HG03196 (cell line): ENCODE measurements at regions not wholly inside any gene's neighbourhood (a gene's known extent, or its start where the extent isn't known, plus 50 kb on each side); places are given as distances from the start of the nearest gene placed in this dataset.

ENCODE experiments used
- ATAC-seq: cut with Tn5 transposase; IDR thresholded peaks from one replicate; pipeline ENCODE4 v1.9.1; 2021; ENCODE audit not compliant: unreplicated experiment

DNA sequence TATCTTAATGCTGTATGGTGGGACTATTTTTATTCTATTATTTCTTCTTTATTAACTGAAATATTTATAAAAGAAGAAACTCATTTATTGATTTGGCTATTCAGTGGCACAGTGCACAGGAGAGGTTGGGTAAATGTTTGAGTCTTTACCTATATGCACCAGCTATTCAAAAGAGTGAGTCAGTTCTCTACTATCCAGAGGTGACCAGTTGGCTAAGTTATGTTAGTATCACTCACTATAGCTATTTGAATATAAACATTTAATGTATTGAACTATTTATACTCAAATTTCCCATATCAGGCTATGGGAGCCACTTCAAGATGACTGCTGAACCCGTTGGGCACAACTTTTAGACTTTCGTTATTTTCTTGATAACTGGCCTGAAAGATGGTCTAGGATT is 106.1 kb upstream of the VEGFC start:
- no peak for ATAC-seq

DNA sequence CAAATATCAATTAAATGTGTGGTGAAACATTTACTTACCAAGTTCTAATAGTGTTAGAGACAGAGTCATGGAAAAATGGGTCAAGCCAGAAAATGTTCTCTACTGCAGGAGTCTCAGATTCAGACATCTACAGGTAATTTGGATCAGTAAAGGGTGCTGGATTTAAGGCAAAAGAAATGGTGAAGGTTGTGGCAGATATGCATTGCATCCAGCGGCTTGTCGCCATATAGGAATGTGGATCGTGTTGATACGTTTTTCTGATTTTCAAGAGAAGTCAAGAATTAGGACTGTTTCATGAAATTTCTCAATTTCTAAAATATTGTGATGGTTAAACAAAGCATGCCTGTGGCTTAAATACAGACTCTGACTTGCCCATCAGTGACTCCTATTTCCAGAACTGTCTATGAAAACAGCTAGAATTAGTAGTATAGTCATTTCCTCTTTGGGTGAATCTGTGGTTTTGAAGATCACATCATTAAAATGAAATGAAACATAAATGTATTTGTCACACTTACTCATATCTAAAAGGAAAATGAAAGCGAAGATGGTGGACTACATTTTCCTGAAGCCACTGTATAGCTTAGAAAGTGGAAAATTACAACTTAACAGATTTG is 110.1 kb upstream of the VEGFC start:
- ATAC-seq, result peak; percentile 98

DNA sequence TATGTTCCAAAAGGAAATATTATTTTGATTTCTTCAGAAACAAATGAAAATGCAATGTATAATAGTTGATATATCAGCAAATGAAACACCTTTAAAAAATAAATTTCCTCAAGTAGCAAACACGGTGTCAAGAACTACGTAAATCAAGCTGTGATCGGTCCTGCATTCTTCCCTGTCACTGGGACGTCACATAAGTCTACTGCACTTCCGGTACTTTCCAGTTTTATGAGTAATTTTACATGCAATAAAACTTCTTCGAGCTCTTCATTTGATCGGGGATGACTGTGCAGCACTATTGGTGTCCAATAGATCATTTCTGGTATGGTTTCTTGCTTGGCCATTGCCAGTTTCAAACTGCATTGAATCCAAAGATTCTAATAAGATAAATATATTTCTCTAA is 114.0 kb upstream of the VEGFC start:
- no peak for ATAC-seq

DNA sequence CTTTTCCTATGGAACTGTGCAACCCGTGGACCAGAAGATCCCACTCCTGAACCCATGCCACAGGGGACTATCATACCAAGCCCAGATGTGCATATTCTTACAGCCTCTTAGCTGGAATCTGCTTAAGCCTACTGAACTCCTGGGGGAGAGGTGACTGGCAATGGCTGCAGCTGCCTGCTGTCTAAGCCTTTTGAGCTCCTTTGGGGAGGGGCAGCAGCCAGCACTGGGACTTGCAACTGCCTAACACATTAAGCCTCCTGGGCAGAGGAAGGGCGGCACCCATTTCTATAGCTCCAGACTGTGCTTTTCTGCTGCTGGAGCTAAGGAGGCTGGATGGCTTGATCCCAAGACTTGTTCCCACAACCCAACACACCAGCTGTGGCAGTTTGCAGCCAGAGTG is 117.9 kb upstream of the VEGFC start:
- ATAC-seq, result no peak

DNA sequence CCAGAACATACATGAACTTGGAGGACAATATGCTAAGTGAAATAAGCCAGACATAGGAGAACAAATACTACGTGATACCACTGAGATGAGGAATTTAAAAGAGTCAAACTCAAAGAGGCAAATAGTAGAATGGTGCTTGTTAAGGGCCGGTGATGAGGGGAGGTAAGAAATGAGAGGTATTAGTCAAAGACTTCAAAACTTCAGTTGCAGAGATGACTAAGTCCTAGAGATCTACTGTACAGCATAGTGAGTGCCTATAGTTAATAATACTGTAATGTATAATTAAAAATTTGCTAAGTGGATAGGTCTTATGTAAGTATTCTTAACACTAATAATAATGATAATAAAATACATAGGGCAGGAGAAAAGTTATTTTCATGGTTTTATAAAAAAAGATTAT is 126.9 kb upstream of the VEGFC start:
- no peak for ATAC-seq

DNA sequence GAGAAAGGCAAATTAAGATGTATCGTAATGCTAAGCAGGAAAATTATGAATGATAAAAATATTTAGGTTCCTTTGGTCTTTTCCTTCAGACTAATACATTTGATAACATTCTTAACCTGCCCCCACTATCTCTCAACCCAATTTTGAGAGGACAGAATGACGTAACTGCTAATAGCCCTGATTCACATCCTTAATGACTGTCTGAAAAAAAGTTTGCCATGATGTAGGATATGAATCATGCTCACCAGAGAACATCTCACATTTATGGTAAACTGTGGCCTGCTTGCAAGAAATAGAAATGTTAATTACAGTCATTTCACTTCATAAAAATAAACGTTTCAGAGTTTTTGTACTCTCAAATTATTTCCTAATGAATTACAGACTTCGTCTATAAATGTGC is 128.0 kb upstream of the VEGFC start:
- ATAC-seq, result no peak

DNA sequence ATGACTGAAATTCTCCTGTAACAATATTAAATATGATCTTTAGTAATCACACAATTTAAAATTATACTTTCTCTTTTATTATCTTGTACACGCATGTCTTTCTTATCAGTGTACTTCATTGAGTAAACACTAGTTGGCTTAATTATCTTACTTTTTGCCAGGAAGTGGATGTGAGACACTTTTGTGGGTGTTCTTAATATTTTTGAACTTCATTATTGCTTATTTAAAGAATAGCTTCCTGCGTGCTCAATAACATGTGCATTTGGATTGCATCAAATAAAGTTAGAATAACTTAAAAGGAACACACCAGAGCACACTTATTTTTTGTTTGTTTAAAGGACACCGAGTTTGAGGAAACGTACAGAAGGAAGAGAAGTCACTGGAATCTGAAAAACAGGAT is 128.5 kb upstream of the VEGFC start:
- no peak for ATAC-seq

DNA sequence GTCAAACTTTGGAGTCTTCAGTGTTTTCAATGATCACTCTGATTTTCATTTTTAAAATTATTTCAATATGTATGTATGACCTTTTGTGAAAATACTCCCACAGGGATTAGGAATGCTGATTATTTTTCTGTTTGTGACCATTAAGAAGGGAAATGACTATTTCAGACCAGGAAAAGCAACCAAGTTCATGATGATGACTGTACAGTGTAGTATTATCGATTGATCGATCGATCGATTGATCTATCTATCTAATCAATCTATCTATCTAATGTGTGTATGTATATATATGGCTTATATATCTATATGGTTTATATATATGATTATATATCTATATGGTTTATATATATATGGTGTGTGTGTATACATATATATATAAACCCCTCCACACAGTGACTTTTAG is 131.5 kb upstream of the VEGFC start:
- no peak for ATAC-seq

DNA sequence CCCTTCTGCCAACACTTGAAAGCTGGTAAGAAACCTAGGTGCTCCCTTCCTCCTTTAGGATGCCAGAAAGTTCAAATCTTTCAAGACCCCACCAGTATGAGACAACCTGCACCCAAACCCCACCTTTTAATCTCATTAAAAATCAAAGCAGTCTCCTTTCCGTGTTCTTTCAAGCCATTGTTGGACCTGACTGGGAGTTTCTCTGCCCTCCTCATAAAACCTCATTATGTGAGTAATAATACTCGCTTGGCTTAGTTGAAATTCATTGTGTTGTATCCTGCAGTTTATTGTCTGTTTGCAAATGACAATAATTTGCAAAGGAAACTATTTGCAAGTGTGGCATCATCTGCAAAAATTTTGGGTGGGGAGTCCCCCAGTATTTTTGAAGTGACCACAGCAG is 133.2 kb upstream of the VEGFC start:
- no peak for ATAC-seq

DNA sequence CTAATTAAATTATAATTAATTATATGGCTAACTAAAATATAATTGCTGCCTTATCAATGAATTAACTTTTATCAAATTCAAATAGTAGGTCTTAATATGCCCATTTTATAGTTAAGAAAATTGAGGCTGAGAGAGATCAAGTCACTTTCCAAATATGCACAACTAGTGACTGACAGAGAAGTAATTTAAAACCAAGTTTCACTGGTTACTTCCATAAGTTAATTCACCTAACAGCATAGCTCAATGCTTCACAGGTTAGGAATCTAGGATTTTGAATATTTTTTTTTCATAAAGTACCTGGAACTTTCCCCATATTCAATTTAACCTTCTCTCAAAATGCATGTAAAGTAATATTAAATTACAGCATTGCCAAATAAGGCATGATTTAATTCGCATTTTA is 134.4 kb upstream of the VEGFC start:
- ATAC-seq, result no peak

DNA sequence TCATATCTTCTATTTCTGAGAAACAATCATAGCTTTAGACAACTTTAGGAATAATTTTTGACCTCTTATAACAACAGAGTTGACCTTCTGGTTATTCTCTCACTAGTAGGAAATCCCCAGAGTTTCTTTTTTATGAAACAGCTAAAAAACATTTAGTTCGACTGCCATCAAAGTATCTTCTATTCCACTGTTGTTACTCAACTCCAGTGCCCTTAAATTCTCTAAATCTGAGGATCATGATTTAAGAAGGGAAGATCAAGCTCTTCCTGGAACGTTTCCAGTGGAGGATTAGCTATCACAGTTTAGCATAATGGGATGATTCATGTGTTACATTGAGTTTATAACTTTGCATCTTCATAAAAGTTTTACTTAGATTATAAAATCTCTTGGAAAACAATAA is 134.9 kb upstream of the VEGFC start:
- no peak for ATAC-seq

DNA sequence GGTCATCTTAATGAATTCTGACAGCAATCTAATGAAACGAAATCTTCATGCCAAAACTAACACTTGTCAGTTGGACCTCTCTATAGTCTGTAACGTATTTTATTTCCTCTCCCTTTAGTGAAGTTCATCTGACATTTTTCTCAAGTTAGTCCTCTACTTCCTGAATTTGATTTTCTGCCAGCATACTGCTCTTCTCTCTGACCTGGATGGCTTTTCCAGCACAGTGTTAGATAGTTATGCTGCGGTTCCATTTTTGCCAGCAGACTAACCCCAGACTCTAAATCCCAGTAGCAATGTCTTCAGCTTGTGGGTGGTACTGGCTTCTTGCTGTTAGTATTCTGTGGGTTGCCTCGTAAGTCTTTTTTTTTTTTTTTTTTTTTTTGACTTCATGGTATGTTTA is 146.7 kb upstream of the VEGFC start:
- no peak for ATAC-seq

DNA sequence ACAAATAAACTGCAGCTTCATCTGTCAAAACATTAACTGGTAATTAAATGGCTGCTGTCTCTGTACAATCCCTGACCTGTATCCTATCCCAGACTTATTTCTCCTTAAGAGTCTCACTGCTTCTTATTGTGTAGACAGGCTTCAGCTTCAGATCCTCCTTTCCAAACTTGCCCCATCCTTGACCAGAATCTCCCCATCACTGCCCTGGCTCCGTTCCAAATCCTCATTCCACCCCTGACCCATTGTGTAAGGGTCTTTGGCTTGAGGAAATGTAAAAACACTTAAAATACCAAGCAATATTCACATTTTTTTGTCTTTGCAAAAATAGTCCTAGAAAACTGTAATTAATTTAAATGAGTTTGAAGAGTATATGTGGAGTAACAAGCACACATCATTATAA is 152.6 kb upstream of the VEGFC start:
- ATAC-seq, result no peak

DNA sequence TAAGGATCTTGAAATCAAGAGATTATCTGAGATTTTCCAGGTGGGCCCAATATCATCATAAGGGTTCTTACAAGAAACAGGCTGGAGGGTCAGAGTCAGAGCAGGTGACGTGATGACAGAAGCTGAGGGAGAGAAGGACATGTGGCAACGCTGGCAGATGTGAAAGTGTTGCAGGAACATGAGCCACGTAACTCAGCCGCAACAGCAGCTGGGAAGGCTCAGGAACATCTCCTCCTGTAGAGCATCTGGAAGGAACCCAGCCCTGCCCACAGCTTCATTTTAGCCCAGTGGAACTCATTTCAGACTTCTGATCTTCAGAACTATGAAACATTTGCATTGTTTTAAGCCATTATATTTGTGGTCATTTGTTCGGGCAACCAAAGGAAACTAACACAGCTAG is 156.3 kb upstream of the VEGFC start:
- no peak for ATAC-seq

DNA sequence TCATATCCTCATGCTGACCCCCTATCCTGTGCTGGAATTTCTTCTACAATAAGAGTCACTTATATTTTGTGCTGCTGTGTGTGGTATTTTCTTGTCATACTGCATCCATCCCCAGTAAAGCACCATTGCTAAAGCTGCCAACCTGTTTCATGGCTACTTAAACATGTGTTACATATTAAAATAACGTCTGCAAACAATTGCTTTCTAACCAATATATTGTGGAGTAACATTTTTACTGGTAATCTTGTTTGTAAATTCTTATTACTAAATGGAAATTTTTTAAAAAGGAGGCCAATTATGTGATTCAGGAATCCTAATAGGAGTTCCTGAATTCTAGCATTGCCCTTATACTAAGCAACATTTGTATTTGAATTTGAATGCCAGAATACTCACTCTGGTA is 160.3 kb upstream of the VEGFC start:
- ATAC-seq, result no peak

DNA sequence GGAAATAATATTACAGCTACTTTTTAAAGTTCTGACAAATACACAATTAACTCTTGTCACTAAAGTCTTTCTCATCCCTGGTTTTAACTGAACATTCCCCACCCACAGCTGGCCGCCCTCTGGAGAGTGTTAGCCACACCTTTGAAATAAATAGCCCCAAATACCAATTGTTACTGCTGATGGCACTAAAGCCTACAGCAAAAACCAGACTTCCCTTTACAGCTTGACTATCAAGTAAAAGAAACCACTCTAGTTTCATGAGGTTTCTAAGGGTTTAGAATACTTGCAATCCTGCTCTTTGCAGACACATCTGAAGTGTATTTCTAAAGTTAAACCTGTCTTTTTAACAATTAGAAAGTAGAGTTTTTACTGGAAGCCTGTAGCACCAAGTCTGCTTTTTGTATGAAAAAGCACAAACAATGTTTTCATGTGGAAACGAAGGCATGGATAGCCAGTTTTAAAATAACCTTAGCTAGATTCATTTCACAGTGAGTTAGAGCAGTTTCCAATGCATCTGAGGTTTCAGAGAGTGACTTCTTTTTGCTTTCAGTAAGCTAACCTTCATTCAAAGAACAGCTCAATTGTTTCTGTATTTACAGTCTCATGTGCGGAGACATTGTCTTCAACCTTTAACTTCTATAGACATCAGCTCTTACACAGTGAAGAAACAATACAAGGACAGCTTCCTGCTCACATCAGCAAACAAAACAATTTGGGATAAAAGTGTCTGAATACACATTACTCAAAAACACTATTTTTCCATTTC is 164.8 kb upstream of the VEGFC start:
- no peak for ATAC-seq

DNA sequence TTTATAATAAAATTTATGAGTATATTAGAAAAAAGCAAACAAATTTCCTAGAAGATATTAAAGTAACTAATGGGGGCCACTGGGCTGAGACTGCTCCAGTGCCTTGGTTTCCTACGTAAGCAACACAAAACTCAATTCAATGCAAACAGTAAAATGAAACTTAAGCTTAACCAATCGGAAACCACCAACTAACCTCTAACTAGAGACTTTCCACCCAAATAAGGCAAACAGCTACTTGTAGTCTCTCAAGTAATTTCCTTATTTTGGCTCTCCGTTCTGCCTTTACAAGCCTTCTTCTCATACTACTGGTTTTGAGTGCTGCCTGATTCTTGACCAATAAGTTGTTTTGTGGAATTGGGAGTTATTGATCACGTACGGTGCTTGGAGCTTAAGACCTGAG is 167.3 kb upstream of the VEGFC start:
- no peak for ATAC-seq

DNA sequence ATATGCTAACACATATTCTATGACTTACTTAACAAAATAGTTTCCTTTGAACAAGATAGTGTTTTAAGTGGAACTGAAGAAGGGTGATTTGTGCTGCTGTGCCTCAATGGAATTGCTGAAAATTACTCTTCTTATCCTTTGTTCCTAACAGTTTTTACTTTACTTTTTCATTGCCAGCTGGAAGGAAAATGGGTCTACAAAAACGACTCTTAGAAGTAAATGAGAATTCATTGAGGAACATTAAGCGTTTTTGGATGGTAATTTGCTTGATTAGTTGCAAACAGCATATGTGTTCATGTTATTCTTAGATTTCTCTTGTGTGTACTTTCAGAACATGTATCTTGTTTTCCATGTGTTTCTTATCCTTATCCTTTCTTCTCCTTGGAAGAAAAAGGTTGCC is 170.4 kb upstream of the VEGFC start:
- no peak for ATAC-seq

DNA sequence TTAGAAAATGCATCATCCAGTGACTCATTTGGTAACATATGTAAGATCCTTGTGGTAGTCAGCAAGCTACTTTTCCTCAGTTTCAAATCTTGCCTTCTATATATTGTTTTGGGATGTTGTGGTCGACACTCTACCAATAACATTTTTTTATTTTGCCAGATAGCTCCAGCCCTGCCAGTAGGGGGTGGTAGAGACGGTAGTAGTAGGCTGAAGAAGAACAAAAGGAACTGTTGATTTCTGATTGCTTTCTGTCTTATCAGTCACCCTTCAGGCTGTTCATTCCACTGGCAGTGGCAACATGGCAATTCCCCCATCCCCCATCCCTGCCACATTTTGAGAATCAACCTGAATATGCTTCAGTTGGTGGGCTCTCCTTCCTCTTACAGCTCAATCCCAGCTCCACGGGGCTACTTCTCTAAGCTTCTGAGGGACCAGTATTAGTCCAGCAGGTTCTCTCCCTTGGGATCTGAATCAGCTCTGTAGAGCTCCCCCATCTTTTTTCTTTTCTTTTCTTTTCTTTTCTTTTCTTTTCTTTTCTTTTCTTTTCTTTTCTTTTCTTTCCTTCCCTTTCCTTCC is 171.5 kb upstream of the VEGFC start:
- ATAC-seq, result no peak

DNA sequence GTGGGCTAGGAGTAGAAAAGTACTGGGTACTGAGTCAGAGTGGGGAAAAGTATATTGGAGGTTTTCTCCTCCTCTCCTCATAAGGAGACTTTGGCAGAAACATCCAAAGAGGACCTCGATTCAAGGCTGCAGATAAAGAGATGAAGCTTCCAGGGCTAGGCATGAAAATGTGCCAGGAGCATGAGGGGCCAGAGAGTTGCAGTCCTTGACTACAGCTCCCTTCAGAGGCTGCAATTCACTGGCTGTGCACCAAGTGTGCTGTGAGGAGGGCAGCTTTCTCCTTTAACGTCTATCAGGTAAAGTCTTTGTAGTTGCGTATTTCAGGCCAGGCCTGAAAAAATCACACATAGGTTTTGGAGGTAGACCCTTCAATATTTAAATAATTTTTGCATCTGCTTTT is 174.9 kb upstream of the VEGFC start:
- no peak for ATAC-seq

DNA sequence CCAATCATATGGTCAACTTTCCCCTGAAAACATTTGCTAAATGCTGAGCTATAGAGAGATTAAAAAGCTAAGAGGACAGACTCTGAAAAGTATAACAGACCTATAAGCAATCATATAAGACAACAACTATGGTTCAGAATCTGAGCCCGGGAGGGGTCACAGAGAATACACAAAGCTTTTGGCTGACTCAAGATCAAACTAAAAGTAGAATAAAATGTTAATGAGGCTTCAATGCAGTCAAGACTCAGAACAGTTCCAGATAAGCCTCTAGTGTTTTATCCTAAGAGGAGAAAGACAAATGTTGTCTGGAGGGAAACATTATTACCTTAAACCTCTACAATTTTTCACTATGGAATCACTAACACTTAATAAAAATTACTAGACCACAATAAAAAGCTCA is 175.4 kb upstream of the VEGFC start:
- no peak for ATAC-seq

DNA sequence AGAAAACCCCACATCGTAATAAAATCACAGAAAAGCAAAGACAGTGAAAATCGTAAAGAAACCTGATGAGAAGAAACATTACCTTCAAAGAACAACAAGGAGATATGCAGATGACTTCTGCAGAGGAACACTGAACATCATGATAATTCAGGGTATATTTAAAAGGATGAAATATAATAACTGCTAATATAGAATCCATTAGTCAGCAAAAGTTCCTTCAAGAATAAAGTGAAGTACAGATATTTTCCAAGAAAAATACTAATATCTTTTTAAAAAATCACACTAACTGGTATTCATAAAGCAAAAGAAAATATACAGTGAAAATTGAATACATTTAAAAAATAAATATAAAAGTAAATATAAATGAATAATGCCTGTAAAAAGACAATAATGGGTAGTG is 176.3 kb upstream of the VEGFC start:
- ATAC-seq, result no peak

DNA sequence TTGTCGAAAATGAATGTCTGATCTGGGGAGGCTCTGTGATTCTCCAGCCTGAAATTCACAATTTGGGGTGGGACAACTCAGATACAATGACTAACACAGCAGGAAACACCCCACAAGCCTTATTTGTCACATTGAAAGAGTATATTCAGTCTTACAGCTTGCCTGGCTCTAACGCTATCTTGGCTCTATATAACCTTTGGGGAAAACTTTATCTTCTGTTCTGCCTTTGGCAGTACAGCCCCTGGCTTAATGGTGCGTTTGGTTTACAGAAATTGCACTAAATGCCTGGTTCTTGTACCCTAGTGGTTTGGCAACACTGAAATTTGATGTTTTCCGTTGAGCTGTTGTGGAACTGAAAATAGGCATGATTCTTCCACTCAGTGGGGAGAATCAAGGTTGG is 178.1 kb upstream of the VEGFC start:
- no peak for ATAC-seq
